HCT116 (cell line): ENCODE measurements at regions not wholly inside any gene's neighbourhood (a gene's known extent, or its start where the extent isn't known, plus 50 kb on each side); places are given as distances from the start of the nearest gene placed in this dataset.

Experiments
- ATAC-seq: fragments of 200-7000 bp; cut with Tn5 transposase; 2 replicates; pipeline ENCODE4 v1.9.1; 2020; ENCODE audit warnings: mild to moderate bottlenecking, moderate library complexity
- BruUV-seq: library from RNA; stranded (reverse); fragments of 400-500 nt; replicated peaks from 2 replicates; lab custom pipeline; 2021; lab: Mats Ljungman, UMichigan
- CTCF ChIA-PET: fragments of 300-600 bp; sonication (Branson Sonifier 250); formaldehyde crosslinking; loops from one replicate; lab custom pipeline; 2021; ENCODE audit warnings: antibody characterized with exemption; lab: Charles Lee
- POLR2A ChIA-PET: fragments of 300-600, 350-600 bp; sonication (Branson Sonifier 250); formaldehyde crosslinking; loops from one replicate; lab custom pipeline; 2021; ENCODE audit warnings: antibody characterized with exemption; lab: Charles Lee
- RAD21 ChIA-PET, 2 experiments: fragments of 300-600 bp; sonication (Branson Sonifier 250); formaldehyde crosslinking; loops; one replicate each; lab custom pipeline; 2023; ENCODE audit warnings: low total read pairs in 2 of 2; ENCODE audit not compliant: uncharacterized antibody in 2 of 2, unreplicated experiment in 2 of 2, low non-redundant PET in 1 of 2; lab: Charles Lee
- DNase-seq: peaks from one replicate; pipeline ENCODE4 v3.0.0-alpha.2; 2010; ENCODE audit warnings: low read depth, low spot score
- H2AFZ ChIP-seq: fragments of 200-600 bp; shearing (Covaris generic), sonication (generic); 2 replicates; pipeline ENCODE4 v1.6.1; 2017; ENCODE audit warnings: low read depth, mixed run types, mixed read lengths, antibody characterized with exemption, low read length; ENCODE audit not compliant: poor library complexity, severe bottlenecking
- H3K27ac ChIP-seq: 2 replicates; pipeline ENCODE4 v1.5.1; 2012; ENCODE audit warnings: low read depth, low read length
- H3K27me3 ChIP-seq: fragments of 200-600 bp; sonication (generic); 2 replicates; pipeline ENCODE4 v1.6.1; 2016; ENCODE audit warnings: mixed run types, low read length, mixed read lengths; ENCODE audit not compliant: insufficient read depth
- H3K36me3 ChIP-seq, 2 experiments: fragments of 200-500 bp in 1 of 2; fragments of 200-600 bp in 1 of 2; sonication (Bioruptor generic) in 1 of 2; sonication (generic) in 1 of 2; 2 replicates each; pipeline versions ENCODE4 v1.5.1 to v1.6.1; 2014 to 2016; ENCODE audit warnings: low read length in 2 of 2, inconsistent platforms in 1 of 2, mixed read lengths in 1 of 2, mixed run types in 1 of 2; ENCODE audit not compliant: insufficient read depth in 2 of 2, control insufficient read depth in 1 of 2
- H3K4me1 ChIP-seq, 2 experiments: fragments of 200-600 bp in 1 of 2; sonication (generic) in 1 of 2; 2 replicates each; pipeline versions ENCODE4 v1.5.1 to v1.6.1; 2012 to 2017; ENCODE audit warnings: low read length in 2 of 2, inconsistent platforms in 1 of 2, mild to moderate bottlenecking in 1 of 2, mixed read lengths in 1 of 2, mixed run types in 1 of 2, moderate library complexity in 1 of 2; ENCODE audit not compliant: insufficient read depth in 2 of 2, control insufficient read depth in 1 of 2
- H3K4me2 ChIP-seq: fragments of 200-600 bp; sonication (generic); 2 replicates; pipeline ENCODE4 v1.6.1; 2017; ENCODE audit warnings: mixed run types, low read length, mixed read lengths
- H3K4me3 ChIP-seq, 2 experiments: fragments of 200-600 bp in 1 of 2; sonication (generic) in 1 of 2; replicated peaks in 1 of 2; 2 replicates each; pipeline ENCODE4 v1.5.1; 2011 to 2016; ENCODE audit warnings: low read length in 2 of 2, control low read depth in 1 of 2, low read depth in 1 of 2, mild to moderate bottlenecking in 1 of 2, mixed read lengths in 1 of 2, mixed run types in 1 of 2
- H3K79me2 ChIP-seq: fragments of 200-600 bp; sonication (generic); 2 replicates; pipeline ENCODE4 v1.6.1; 2017; ENCODE audit warnings: mild to moderate bottlenecking, mixed run types, low read length, moderate library complexity, mixed read lengths; ENCODE audit not compliant: insufficient read depth
- H3K9ac ChIP-seq: fragments of 200-600 bp; sonication (generic); 2 replicates; pipeline ENCODE4 v1.6.1; 2016; ENCODE audit warnings: low read length, mixed read lengths
- H3K9me2 ChIP-seq: fragments of 200-600 bp; sonication (generic), shearing (Covaris generic); 2 replicates; pipeline ENCODE4 v1.6.1; 2017; ENCODE audit warnings: mixed run types, mild to moderate bottlenecking, moderate library complexity; ENCODE audit not compliant: insufficient read depth
- H3K9me3 ChIP-seq, 2 experiments: fragments of 200-500 bp in 1 of 2; fragments of 200-600 bp in 1 of 2; sonication (Bioruptor generic) in 1 of 2; sonication (generic) in 1 of 2; 2 replicates each; pipeline ENCODE4 v1.6.1; 2014 to 2017; ENCODE audit warnings: low read length in 2 of 2, mixed read lengths in 2 of 2, inconsistent platforms in 1 of 2, low read depth in 1 of 2, mild to moderate bottlenecking in 1 of 2, mixed run types in 1 of 2, moderate library complexity in 1 of 2; ENCODE audit not compliant: control insufficient read depth in 1 of 2, insufficient read depth in 1 of 2
- H4K20me1 ChIP-seq: fragments of 200-600 bp; sonication (generic), shearing (Covaris generic); 2 replicates; pipeline ENCODE4 v1.6.1; 2017; ENCODE audit warnings: mixed run types, mild to moderate bottlenecking, moderate library complexity; ENCODE audit not compliant: insufficient read depth
- EZH2 ChIP-seq: fragments of 200-600 bp; sonication (generic); IDR thresholded peaks from 2 replicates; pipeline ENCODE4 v1.6.1; 2017; ENCODE audit warnings: antibody characterized with exemption, mixed run types
- EZH2phosphoT487 ChIP-seq: fragments of 200-600 bp; IDR thresholded peaks from 2 replicates; pipeline ENCODE4 v1.6.1; 2018; ENCODE audit warnings: antibody characterized with exemption, borderline replicate concordance
- JUND ChIP-seq: IDR thresholded peaks from 2 replicates; pipeline ENCODE4 v1.6.1; 2012
- POLR2AphosphoS5 ChIP-seq: IDR thresholded peaks from 2 replicates; pipeline ENCODE4 v1.6.1; 2011; ENCODE audit warnings: mild to moderate bottlenecking, low read depth, low read length, moderate library complexity
- RAD21 ChIP-seq: IDR thresholded peaks from 2 replicates; pipeline ENCODE4 v1.6.1; 2012; ENCODE audit warnings: low read depth, mild to moderate bottlenecking
- SIN3A ChIP-seq: IDR thresholded peaks from 2 replicates; pipeline ENCODE4 v1.6.1; 2012; ENCODE audit warnings: low read depth
- intact Hi-C: fragments of 100-400 bp; cut with micrococcal nuclease; formaldehyde crosslinking; loops from 2 replicates; pipeline ENCODE4 v1.10.0; 2022
- TF ChIP-seq, protein P1 (sequence below): IDR thresholded peaks from 2 replicates; pipeline ENCODE4 v1.6.1; 2012
- TF ChIP-seq, protein P2 (sequence below): IDR thresholded peaks from 2 replicates; pipeline ENCODE4 v1.6.1; 2012; ENCODE audit warnings: low read depth
- TF ChIP-seq, protein P3 (sequence below): IDR thresholded peaks from 2 replicates; pipeline ENCODE4 v1.6.1; 2011; ENCODE audit warnings: mild to moderate bottlenecking, low read length, moderate library complexity; ENCODE audit not compliant: insufficient replicate concordance; ENCODE audit errors: extremely low read depth

GRCh38 chr13:54198911-54199310 is 1170.3 kb downstream of the OLFM4 start:
- POLR2A ChIA-PET = no interaction called here
- TF ChIP-seq, protein P1, sequence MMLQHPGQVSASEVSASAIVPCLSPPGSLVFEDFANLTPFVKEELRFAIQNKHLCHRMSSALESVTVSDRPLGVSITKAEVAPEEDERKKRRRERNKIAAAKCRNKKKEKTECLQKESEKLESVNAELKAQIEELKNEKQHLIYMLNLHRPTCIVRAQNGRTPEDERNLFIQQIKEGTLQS = no peak
- no peak for TF ChIP-seq EZH2phosphoT487
- TF ChIP-seq POLR2AphosphoS5 = no peak
- no peak for TF ChIP-seq EZH2
- no peak for TF ChIP-seq RAD21
- TF ChIP-seq JUND = no peak
- no peak for TF ChIP-seq SIN3A
- TF ChIP-seq, protein P2, sequence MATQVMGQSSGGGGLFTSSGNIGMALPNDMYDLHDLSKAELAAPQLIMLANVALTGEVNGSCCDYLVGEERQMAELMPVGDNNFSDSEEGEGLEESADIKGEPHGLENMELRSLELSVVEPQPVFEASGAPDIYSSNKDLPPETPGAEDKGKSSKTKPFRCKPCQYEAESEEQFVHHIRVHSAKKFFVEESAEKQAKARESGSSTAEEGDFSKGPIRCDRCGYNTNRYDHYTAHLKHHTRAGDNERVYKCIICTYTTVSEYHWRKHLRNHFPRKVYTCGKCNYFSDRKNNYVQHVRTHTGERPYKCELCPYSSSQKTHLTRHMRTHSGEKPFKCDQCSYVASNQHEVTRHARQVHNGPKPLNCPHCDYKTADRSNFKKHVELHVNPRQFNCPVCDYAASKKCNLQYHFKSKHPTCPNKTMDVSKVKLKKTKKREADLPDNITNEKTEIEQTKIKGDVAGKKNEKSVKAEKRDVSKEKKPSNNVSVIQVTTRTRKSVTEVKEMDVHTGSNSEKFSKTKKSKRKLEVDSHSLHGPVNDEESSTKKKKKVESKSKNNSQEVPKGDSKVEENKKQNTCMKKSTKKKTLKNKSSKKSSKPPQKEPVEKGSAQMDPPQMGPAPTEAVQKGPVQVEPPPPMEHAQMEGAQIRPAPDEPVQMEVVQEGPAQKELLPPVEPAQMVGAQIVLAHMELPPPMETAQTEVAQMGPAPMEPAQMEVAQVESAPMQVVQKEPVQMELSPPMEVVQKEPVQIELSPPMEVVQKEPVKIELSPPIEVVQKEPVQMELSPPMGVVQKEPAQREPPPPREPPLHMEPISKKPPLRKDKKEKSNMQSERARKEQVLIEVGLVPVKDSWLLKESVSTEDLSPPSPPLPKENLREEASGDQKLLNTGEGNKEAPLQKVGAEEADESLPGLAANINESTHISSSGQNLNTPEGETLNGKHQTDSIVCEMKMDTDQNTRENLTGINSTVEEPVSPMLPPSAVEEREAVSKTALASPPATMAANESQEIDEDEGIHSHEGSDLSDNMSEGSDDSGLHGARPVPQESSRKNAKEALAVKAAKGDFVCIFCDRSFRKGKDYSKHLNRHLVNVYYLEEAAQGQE = no peak
- TF ChIP-seq, protein P3, sequence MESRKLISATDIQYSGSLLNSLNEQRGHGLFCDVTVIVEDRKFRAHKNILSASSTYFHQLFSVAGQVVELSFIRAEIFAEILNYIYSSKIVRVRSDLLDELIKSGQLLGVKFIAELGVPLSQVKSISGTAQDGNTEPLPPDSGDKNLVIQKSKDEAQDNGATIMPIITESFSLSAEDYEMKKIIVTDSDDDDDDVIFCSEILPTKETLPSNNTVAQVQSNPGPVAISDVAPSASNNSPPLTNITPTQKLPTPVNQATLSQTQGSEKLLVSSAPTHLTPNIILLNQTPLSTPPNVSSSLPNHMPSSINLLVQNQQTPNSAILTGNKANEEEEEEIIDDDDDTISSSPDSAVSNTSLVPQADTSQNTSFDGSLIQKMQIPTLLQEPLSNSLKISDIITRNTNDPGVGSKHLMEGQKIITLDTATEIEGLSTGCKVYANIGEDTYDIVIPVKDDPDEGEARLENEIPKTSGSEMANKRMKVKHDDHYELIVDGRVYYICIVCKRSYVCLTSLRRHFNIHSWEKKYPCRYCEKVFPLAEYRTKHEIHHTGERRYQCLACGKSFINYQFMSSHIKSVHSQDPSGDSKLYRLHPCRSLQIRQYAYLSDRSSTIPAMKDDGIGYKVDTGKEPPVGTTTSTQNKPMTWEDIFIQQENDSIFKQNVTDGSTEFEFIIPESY = no peak
- TF ChIP-seq, all 23 proteins: peak for 0
- H3K9me3 ChIP-seq = peaks cover 17 to 24% of the 10 kb centered on the region in 2 experiments; a peak in 3 of 4 replicates
- no peak overlapping the region for H3K4me2 ChIP-seq
- no peak overlapping the region for H3K4me3 ChIP-seq
- no peak overlapping the region for H3K27ac ChIP-seq
- RAD21 ChIA-PET = no interaction called here
- H2AFZ ChIP-seq = no peak overlapping the region
- DNase-seq (no peak), ATAC-seq (no peak)
- H3K9ac ChIP-seq = no peak overlapping the region
- H3K79me2 ChIP-seq = no peaks in the 10 kb centered on the region
- CTCF ChIA-PET = no interaction called here
- BruUV-seq = no TSS peak
- intact Hi-C loops = no loop called here
- H3K4me1 ChIP-seq = no peaks in the 10 kb centered on the region
- no peaks in the 10 kb centered on the region for H4K20me1 ChIP-seq
- no peaks in the 10 kb centered on the region for H3K9me2 ChIP-seq
- no peaks in the 10 kb centered on the region for H3K36me3 ChIP-seq
- no peaks in the 10 kb centered on the region for H3K27me3 ChIP-seq
